DND-41 (cell line): ENCODE measurements at regions not wholly inside any gene's neighbourhood (a gene's known extent, or its start where the extent isn't known, plus 50 kb on each side); places are given as distances from the start of the nearest gene placed in this dataset.

ENCODE experiments used
- CTCF ChIP-seq: IDR thresholded peaks from 2 replicates; pipeline ENCODE4 v1.5.1; 2012; ENCODE audit warnings: borderline replicate concordance, low read length, moderate library complexity, mild to moderate bottlenecking; ENCODE audit not compliant: poor library complexity, severe bottlenecking; ENCODE audit errors: extremely low read depth
- EZH2 ChIP-seq: IDR thresholded peaks from 3 replicates; pipeline ENCODE4 v1.6.1; 2012; ENCODE audit warnings: borderline replicate concordance, low read depth, mild to moderate bottlenecking, moderate library complexity, low read length, inconsistent platforms; ENCODE audit not compliant: severe bottlenecking

- TF ChIP-seq EZH2 (no peak), CTCF (no peak)
Measured at GRCh38 chr1:87796471-87796901, 467.8 kb downstream of the LMO4 start.
